DOHH2 (cell line): ENCODE measurements at regions not wholly inside any gene's neighbourhood (a gene's known extent, or its start where the extent isn't known, plus 50 kb on each side); places are given as distances from the start of the nearest gene placed in this dataset.

Experiments used
- H3F3A ChIP-seq: fragments of 200-600 bp; sonication (generic), shearing (Covaris generic); 2 replicates; pipeline ENCODE4 v1.6.0; 2016; ENCODE audit warnings: antibody characterized with exemption, mild to moderate bottlenecking; ENCODE audit not compliant: control insufficient read depth, insufficient read depth
- H3K27ac ChIP-seq: fragments of 200-600 bp; sonication (generic); 2 replicates; pipeline ENCODE4 v1.5.1; 2014; ENCODE audit warnings: low read depth, mild to moderate bottlenecking, low read length, moderate library complexity
- H3K27me3 ChIP-seq: fragments of 200-600 bp; sonication (generic); 2 replicates; pipeline ENCODE4 v1.6.1; 2014; ENCODE audit warnings: mild to moderate bottlenecking, low read length, mixed read lengths; ENCODE audit not compliant: control insufficient read depth
- H3K36me3 ChIP-seq: fragments of 200-600 bp; sonication (generic); 2 replicates; pipeline ENCODE4 v1.6.1; 2014; ENCODE audit warnings: mild to moderate bottlenecking, low read length, moderate library complexity, mixed read lengths; ENCODE audit not compliant: control insufficient read depth
- H3K4me1 ChIP-seq: fragments of 200-600 bp; sonication (generic); 2 replicates; pipeline ENCODE4 v1.6.1; 2014; ENCODE audit warnings: mild to moderate bottlenecking, low read length, mixed read lengths; ENCODE audit not compliant: control insufficient read depth
- H3K4me2 ChIP-seq: fragments of 200-600 bp; sonication (generic); 2 replicates; pipeline ENCODE4 v1.6.0; 2014; ENCODE audit warnings: mild to moderate bottlenecking, low read length, moderate library complexity
- H3K4me3 ChIP-seq: fragments of 200-600 bp; sonication (generic); 2 replicates; pipeline ENCODE4 v1.5.1; 2014; ENCODE audit warnings: mild to moderate bottlenecking, low read length, mixed read lengths
- H3K79me2 ChIP-seq: fragments of 200-600 bp; sonication (generic); 2 replicates; pipeline ENCODE4 v1.6.1; 2014; ENCODE audit warnings: mild to moderate bottlenecking, low read length, mixed read lengths; ENCODE audit not compliant: control insufficient read depth
- H3K9me2 ChIP-seq: fragments of 200-600 bp; sonication (generic); replicated peaks from 2 replicates; pipeline ENCODE4 v1.6.1; 2014; ENCODE audit warnings: mild to moderate bottlenecking, low read length, mixed read lengths; ENCODE audit not compliant: control insufficient read depth
- H3K9me3 ChIP-seq: fragments of 200-600 bp; sonication (generic); 2 replicates; pipeline ENCODE4 v1.6.1; 2014; ENCODE audit warnings: antibody characterized with exemption, low read length, mixed read lengths; ENCODE audit not compliant: control insufficient read depth, insufficient read depth
- H4K20me1 ChIP-seq: fragments of 200-600 bp; sonication (generic); 2 replicates; pipeline ENCODE4 v1.6.0; 2014; ENCODE audit warnings: low read depth, mild to moderate bottlenecking, antibody characterized with exemption, low read length, moderate library complexity; ENCODE audit not compliant: control insufficient read depth, insufficient read depth
- EZH2phosphoT487 ChIP-seq: fragments of 200-600 bp; sonication (generic); IDR thresholded peaks from 2 replicates; pipeline ENCODE4 v1.6.1; 2017; ENCODE audit warnings: borderline replicate concordance, mild to moderate bottlenecking, antibody characterized with exemption, low read length, moderate library complexity, mixed read lengths
- TF ChIP-seq, protein P1 (sequence below): fragments of 200-600 bp; sonication (generic); IDR thresholded peaks from one replicate; pipeline ENCODE4 v1.5.1; 2014; ENCODE audit warnings: antibody characterized with exemption, mild to moderate bottlenecking, low read depth, low read length; ENCODE audit not compliant: poor library complexity, severe bottlenecking

- no peak for TF ChIP-seq EZH2phosphoT487
- TF ChIP-seq, protein P1, sequence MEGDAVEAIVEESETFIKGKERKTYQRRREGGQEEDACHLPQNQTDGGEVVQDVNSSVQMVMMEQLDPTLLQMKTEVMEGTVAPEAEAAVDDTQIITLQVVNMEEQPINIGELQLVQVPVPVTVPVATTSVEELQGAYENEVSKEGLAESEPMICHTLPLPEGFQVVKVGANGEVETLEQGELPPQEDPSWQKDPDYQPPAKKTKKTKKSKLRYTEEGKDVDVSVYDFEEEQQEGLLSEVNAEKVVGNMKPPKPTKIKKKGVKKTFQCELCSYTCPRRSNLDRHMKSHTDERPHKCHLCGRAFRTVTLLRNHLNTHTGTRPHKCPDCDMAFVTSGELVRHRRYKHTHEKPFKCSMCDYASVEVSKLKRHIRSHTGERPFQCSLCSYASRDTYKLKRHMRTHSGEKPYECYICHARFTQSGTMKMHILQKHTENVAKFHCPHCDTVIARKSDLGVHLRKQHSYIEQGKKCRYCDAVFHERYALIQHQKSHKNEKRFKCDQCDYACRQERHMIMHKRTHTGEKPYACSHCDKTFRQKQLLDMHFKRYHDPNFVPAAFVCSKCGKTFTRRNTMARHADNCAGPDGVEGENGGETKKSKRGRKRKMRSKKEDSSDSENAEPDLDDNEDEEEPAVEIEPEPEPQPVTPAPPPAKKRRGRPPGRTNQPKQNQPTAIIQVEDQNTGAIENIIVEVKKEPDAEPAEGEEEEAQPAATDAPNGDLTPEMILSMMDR, result no peak
- Histone ChIP-seq H3K9me2 (no peaks in the 10 kb centered on the region), H3F3A (no peaks in the 10 kb centered on the region), H3K4me2 (no peak overlapping the region), H3K9me3 (0 out of 2 replicates have a peak, but pooled peaks cover 4% of the 10 kb centered on the region), H3K27ac (no peak overlapping the region), H3K79me2 (no peaks in the 10 kb centered on the region), H3K27me3 (no peaks in the 10 kb centered on the region), H4K20me1 (no peaks in the 10 kb centered on the region), H3K4me1 (no peaks in the 10 kb centered on the region), H3K4me3 (no peak overlapping the region), H3K36me3 (no peaks in the 10 kb centered on the region)
Measured at GRCh38 chr4:187615972-187616371, 379.6 kb upstream of the ZFP42 start.

GRCh38 chr4:187617113-187617512 lies 378.5 kb upstream of the ZFP42 start:
- no peaks in the 10 kb centered on the region for H3F3A ChIP-seq
- no peaks in the 10 kb centered on the region for H3K79me2 ChIP-seq
- no peaks in the 10 kb centered on the region for H3K36me3 ChIP-seq
- no peaks in the 10 kb centered on the region for H3K27me3 ChIP-seq
- no peaks in the 10 kb centered on the region for H4K20me1 ChIP-seq
- no peaks in the 10 kb centered on the region for H3K4me1 ChIP-seq
- no peak overlapping the region for H3K4me3 ChIP-seq
- 0 out of 2 replicates have a peak, but pooled peaks cover 4% of the 10 kb centered on the region for H3K9me3 ChIP-seq
- H3K4me2 ChIP-seq, result no peak overlapping the region
- no peak overlapping the region for H3K27ac ChIP-seq
- no peaks in the 10 kb centered on the region for H3K9me2 ChIP-seq
- TF ChIP-seq, protein P1, result no peak
- TF ChIP-seq EZH2phosphoT487, result no peak

GRCh38 chr4:187618701-187619281 lies 376.8 kb upstream of the ZFP42 start:
- Histone ChIP-seq H3K27ac (no peak overlapping the region), H4K20me1 (no peaks in the 10 kb centered on the region), H3K79me2 (no peaks in the 10 kb centered on the region), H3K4me2 (no peak overlapping the region), H3K9me3 (no peaks in the 10 kb centered on the region), H3K9me2 (no peaks in the 10 kb centered on the region), H3K4me3 (no peak overlapping the region), H3K4me1 (no peaks in the 10 kb centered on the region), H3F3A (no peaks in the 10 kb centered on the region), H3K36me3 (no peaks in the 10 kb centered on the region), H3K27me3 (no peaks in the 10 kb centered on the region)
- TF ChIP-seq, protein P1, result no peak
- no peak for TF ChIP-seq EZH2phosphoT487
